ENCODE measurements at regions not wholly inside any gene's neighbourhood (a gene's known extent, or its start where the extent isn't known, plus 50 kb on each side); places are given as distances from the start of the nearest gene placed in this dataset.

DNA sequence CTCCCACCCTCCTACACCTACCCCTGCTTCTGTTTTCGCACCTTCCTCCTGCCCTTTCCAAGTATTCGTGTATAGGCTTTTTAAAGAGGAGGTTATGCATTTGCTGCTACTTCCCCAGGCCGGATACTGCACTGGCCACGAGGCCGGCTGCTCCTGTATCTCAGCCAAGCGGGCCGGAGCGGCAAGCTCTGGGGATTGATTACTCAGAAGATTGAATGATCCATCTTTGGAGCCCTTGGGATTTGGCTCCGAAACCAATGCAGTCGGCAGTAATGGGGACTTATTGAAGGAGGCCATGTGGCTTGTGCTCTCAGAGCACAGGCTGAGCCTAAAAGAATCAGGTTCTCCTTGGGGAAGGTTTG lies 405.3 kb downstream of the TLE4 start:
- TF ChIP-seq, protein P1, sequence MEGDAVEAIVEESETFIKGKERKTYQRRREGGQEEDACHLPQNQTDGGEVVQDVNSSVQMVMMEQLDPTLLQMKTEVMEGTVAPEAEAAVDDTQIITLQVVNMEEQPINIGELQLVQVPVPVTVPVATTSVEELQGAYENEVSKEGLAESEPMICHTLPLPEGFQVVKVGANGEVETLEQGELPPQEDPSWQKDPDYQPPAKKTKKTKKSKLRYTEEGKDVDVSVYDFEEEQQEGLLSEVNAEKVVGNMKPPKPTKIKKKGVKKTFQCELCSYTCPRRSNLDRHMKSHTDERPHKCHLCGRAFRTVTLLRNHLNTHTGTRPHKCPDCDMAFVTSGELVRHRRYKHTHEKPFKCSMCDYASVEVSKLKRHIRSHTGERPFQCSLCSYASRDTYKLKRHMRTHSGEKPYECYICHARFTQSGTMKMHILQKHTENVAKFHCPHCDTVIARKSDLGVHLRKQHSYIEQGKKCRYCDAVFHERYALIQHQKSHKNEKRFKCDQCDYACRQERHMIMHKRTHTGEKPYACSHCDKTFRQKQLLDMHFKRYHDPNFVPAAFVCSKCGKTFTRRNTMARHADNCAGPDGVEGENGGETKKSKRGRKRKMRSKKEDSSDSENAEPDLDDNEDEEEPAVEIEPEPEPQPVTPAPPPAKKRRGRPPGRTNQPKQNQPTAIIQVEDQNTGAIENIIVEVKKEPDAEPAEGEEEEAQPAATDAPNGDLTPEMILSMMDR (IDR thresholded peaks at IDR 0.05) = no peak
- TF ChIP-seq POLR2AphosphoS5 (IDR thresholded peaks at IDR 0.05) (no peak), EP300 (IDR thresholded peaks at IDR 0.05) (no peak), POLR2A (IDR thresholded peaks at IDR 0.05) (no peak)

Data from upper lobe of left lung (tissue), 4 donors.